GM18867 (cell line): ENCODE measurements at regions not wholly inside any gene's neighbourhood (a gene's known extent, or its start where the extent isn't known, plus 50 kb on each side); places are given as distances from the start of the nearest gene placed in this dataset.

Experiments
- ATAC-seq: cut with Tn5 transposase; IDR thresholded peaks from one replicate; pipeline ENCODE4 v1.9.1; 2021; ENCODE audit warnings: mild to moderate bottlenecking, moderate library complexity; ENCODE audit not compliant: unreplicated experiment

DNA sequence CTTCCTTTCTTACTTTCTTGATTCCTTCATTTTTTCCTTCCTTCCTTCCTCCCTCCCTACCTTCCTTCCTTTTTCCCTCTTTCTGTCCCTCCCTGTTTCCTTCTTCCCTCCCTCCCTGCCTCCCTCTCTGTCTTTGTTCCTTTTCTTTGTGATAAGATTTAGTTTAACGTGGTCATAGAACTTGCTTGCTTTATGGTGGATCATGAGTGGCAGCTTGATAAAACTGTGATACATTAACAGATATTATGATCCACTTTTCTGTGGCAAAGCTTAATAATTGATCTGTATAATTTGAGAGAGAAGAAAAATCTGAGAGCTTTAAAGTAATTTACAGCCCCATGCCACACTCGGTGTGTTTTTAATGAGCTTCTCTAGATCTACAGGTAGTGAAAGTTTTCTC, 280.5 kb downstream of the RNF144B start:
- no peak for ATAC-seq

DNA sequence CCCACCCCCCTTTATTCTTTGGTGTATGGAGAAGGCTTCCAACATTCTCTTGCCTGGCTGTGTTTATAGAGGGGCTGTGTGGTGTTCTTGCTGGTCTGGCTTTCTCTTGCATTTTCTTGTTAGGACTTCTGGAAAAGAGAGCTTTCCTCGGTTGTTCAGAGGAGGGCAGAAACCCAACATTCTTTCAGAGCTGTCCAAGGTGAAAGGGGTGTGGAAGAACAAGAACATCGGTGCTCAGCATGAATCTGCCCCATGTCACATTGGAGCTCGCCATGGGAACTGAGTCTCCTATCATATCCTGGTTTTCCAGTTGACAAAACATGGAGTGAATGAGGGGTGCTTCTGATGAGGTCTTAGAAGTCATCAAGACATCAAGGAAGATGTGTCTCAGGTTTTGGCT, 281.8 kb downstream of the RNF144B start:
- ATAC-seq: no peak

DNA sequence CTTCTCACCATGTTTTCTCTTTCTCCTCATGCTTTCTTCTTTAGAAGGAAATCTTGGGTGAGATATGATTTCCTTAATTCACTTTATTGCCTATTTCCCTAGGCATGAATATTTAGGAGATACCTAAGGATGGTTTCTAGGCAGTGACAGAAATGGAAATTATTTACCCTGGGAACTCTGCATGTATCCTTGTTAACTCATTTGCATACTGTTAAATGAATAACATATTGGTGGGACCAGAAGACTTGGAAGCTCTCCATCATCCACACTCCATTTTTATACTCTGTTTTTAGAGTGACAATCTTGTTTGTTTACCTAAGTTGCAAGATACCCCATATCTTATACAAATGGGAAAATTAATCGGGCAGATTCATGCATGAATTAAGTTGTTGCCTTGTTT, 285.7 kb downstream of the RNF144B start:
- no peak for ATAC-seq

DNA sequence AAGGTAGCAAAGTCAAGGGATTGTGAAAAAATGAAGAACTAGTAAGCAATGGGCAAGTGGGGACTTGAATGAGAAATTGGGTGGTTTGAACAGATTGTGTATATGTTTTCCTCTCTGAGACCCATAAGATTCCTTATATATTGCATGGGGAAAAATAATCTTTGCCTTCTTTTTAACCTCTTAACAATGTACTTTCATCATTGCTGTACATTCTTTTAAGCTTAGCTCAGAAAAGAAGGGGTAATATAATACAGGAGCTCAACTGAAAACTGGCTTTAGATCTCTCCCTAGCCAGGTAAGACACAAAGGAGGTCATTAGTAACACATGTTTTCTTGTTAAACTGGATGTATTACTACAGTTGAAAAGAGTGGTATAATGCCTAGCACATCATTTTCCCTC, 287.2 kb downstream of the RNF144B start:
- ATAC-seq: no peak

DNA sequence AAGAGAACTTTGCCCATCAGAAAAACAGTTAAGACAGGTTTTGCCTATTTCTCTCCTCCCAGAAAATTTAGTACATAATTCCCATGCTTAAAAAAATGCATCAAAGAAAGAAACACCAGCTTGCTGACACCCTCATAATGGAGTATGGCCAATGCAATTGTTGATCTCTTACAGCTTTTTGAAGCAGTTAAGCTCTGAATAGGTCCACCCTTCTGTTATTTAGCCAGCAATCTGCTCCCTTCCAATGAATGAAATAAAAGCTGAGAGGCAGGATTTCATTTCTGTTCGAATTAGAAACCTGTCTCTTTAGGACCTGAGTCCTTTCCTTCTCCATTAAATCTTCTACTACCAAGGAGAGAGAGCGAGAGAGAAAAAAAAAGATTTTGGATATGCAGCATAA, 288.7 kb downstream of the RNF144B start:
- ATAC-seq: no peak

DNA sequence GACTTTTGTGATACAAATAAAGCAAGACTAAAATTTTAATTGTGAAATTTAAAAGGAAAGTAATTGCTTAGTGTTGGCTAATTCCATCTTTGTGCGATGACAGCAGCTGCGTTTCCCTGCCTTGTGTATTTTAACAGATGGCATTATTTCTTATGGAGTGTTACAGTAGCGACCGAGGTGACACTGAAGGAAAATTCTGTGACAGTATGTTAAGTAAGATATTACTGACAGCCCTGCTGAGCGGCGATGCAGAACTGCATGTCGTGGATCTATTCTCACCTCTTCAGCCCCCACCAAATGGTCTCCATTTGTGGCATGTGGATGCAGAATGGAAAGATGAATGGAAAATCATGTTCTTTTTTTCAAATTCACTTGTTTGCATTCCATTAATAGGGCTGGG, 289.4 kb downstream of the RNF144B start:
- no peak for ATAC-seq

DNA sequence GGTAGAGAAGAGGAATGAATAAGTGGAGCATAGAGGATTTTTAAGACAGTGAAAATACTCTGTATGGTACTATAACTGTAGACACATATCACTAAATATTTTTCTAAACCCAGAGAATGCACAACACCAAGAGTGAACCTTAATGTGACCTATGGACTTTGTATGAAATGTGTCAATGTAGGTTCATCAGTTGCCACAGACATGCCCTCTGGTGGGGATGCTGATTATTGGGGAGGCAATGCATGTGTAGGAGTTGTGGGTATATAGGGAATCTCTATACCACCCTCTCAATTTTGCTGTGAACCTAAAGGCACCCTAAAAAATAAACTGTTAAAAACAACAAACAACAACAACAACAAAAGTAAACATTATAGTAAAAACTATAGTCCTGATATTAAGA, 293.7 kb downstream of the RNF144B start:
- ATAC-seq: no peak

DNA sequence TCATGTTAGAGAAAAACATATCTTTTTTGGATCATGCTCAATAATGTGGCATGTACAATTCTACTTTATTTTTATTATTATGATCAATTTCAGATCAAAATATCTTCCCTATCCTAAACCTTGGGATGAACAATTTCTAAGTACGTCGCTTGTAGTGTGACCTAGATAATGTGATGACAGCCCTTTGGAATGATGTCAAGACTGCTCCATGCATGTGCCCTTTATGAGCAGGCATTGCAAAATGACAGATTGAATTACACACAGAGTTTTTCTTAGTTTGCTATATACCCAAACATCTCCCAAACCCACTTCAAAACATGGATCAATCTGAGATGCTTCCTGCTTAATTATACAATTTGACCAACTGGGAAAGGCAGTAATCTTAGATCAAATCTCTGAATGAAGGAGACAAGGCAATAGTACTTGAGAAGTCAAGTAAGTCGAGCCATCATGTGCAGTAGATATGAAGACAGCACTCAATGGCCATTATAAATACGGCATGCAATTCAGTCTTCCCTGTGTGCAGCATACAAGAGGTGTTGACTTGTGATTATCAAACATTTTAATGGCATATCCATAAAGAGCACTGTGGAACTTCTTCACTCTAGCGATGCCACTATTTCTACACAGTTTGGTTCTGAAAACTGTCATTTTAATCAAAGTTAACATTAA, 294.8 kb downstream of the RNF144B start:
- ATAC-seq: no peak

DNA sequence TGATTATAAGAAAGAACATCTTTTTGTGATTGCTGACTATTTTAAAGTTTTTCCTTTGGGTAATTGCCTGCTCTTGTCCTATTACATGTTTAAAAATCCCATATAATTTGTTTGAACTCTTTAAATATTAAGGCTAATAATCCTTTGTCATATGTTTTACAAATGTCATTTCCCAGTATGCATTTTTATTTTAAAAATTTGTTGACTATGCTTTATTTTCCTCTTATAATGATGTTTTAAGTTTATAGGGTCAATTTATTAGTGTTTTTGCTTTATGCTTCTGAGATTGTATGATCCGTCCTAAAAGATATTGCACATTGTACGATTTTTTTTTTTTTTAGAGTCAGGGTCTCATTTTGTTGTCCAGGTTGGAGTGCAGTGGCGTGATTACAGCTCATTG, 297.2 kb downstream of the RNF144B start:
- ATAC-seq: no peak

DNA sequence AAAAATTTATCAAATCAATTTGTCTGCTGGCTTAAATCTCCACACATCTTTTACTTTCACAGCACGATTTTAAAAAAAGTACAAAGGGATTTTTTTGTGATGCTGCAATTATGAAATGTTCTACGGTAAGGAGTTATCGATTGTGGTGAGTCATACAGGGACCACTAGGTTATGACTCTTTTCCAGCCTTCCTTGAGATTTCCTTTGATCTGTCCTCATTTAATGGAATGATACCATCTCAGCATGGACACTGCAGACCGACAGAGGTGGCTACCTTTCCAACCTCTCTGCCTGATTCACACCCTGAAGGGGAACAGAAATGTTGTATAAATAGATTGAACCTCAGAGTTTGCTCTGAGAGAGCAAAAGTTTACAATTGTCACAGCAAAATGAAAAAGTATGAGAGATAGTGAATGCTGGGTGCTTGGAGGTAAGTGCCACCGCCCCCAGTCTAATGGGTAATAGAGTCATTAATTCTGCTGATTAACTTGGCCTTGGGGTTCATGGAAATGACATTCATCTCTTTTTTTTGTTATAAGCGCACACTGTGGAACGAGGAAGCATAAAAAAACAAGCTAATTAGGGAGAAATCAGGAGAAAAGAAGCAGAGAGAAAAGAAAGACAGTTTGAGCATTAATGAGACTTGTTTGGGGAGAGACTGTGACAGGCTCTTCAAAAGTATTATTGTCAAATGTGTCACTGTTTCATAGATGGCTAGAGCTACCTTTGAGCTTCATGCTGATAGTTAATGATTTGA, 306.0 kb downstream of the RNF144B start:
- ATAC-seq: no peak

DNA sequence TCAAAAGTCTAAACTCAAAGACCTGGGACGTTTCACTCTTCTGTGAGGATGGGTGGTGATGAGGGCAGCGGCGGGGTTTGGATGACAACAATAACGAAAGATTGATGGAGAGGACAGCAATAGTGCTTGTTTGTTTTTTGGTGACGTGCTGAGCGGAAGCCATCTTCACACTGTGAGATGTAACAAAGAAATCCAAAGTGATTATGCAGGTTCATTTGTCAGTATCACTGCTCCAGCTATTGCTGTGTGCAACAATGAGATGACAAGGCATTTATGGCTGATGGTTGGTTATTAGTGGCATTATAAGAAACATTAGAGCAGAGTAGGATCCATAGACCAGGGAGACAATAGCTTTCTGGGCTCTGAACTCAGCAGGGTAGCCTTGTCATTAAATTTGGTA, 306.7 kb downstream of the RNF144B start:
- ATAC-seq: no peak

DNA sequence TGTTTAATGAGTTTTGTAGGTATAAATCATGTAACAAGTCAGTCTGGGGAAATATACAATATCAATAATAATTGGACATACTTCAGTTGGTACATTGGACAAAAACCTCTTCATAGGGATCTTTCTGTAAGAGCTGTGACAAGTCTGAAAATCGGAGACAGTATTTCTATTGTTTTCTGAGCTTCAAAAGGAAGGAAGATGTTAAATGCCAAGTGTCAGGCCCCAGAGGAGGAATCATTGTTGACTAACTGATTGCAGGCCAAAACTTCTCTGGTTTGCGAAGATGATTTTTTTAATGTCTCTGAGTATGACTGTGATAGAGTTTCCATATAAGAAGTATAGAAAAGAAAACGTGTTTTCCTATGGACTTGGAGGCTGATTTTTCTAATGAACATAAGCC, 316.4 kb downstream of the RNF144B start:
- ATAC-seq: no peak

DNA sequence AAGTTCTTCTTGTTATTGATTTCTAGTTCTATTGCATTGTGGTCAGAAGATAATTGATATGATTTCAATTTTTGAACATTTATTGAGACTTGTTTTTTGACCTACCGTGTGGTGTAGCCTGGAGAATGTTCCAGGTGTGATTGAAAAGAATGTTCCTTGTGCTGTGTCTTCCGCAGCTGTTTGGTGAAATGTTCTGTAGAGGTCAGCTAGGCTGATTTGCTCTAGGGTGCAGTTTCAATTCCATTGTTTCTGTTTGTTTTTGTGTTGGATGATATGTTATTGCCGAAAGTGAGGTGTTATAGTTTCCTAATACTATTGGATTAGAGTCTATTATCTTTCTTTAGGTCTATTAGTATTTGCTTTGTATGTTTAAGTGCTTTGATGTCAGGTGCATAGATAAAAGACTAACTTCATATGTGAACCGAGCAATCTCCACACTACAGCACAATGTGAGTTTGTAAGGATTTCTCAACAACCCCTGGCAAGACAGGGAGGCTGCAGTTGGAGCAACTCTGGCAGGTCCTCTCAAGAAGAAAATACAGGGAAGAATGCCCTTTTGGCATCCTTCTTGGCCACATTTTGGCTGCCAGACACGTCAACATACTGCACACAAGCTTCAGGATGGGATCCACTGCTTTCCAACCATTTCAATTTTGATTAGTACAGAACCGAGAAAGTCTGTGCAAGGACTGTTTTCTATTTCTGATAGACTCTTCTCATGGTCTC, 320.7 kb downstream of the RNF144B start:
- ATAC-seq: no peak

DNA sequence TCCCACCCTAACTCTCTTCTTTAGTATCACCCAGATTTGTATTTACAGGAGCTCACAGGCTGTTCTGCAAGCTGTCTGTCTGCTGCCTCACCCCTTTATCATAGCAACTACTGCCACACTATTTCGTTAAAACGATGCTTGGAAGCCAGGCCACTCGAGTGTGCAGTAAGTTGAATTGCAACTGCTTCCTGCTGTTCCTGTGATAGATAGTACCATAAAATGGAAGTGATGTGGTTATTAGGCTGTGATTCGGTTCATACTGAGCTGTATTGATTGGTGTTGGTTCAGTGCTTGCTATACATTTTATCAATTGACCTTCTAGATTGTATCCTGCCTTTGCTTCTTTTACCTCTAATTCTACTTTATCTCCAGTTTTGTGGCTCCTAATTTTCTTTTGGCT, 325.4 kb downstream of the RNF144B start:
- ATAC-seq: no peak

DNA sequence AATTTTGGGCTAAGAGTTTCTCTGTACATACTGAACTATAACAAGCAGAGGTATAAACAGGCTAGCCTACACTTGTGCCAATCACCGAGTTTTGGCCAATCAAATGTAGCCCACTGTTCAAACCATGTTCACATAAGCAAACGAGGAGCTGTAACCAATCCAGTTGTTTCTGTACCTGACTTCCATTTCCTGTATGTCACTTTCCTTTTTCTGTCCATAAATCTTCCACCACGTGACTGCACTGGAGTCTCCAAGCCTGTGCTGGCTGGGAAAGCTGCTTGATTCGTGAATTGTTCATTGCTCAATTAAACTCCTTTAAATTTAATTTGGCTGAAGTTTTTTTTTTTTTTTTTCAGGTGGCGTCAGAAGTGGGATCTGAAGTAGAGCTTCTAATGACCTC, 332.9 kb downstream of the RNF144B start:
- ATAC-seq: no peak

DNA sequence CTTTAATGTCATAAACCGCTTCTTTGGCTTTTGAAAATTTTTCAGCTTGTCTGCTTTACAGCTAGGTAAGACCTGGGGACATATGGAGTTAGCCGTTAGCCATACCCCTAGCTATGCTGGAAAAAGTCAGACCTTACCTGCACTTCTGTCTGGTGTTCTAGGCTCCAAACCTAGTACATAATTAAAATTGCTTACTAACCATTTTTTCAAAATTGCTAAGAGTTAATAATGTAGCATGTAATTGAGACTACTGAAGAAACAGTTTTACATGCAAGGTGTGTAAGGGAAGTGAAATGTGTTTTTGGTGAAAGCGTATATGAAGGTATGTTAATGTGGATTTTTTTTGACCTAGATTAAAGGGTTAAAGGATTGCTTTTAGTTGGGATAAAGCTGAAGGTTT, 336.9 kb downstream of the RNF144B start:
- ATAC-seq: no peak

DNA sequence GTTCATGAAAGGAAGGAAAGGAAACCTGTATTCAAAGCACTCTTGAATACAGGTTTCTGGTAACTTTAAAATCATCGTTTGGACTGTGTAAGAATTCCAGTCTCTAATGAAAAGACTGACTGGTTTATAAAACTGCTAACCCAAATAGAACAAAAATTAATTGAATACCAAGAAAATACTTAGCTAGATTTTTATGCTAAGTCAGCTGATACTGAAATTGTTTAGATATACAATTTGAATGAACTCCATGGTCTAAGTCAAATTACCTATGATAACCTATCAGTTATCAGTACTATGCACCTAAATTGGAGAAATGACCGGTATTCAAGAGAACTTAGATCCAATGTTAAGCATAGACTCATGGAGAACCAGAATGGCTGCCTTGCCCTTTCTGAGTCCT, 338.3 kb downstream of the RNF144B start:
- no peak for ATAC-seq

DNA sequence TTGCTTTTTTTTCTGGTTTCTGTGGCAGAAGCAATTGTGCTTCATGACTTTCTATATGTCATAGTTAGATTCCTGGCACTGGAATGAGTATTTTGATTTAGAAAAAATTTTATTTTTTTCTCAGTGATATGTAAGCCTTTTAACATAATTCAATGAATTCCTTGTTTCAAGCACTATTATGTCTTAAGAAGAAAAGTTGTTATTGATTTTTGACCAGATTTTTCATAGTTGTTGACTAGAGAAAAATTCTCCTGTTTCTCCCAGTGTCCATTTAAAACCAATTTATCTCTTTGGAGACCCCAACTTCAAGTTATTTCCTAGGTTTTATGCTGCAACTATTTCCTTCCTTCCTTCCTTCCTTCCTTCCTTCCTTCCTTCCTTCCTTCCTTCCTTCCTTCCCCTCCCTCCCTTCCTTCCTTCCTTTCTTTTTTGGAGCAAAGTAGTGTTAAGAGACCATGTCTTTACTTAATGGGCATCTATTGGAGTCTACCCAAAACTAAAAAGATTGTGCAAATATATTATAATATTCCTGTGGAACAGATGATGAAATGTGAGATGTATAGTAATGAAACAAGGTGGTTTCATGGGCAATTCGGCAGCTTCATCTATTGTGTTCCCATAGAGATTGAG, 346.9 kb downstream of the RNF144B start:
- no peak for ATAC-seq

DNA sequence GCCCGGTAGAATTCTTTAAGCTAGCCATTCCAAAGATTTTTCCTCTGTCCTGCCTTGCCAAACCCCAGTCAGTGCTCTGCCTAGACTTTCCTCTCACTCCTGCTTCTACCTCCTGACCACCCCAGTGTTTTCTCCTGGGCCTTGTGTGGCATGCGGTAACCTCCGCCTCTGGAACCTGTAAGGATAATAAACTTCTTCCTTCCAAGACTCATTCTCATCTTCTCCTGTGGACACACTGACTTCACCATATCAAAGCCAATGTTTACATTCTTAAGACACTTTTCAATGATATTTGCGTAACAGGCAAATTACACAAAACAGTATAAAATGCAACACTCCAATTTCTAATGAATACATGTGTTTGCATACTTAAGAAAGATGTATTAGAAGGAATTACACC, 354.6 kb downstream of the RNF144B start:
- ATAC-seq: no peak

DNA sequence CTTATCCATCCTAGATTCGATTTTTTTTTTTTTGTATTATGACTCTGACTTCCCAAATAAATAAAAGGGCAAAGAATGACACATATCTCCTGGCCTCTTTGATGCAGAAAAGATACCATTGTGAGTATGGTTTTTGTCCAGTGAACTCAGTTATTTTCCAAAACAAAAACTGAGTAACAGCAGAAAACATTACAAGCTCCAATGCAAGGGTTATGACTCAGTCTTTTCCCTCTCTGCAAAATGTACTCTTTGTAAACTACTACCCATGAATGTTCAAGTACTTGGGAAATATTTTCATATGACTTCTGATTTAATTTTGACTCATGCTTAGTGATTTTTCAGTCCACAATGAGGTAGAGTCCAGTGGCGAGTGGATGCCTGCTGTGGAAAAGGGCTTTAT, 355.3 kb downstream of the RNF144B start:
- ATAC-seq: no peak

DNA sequence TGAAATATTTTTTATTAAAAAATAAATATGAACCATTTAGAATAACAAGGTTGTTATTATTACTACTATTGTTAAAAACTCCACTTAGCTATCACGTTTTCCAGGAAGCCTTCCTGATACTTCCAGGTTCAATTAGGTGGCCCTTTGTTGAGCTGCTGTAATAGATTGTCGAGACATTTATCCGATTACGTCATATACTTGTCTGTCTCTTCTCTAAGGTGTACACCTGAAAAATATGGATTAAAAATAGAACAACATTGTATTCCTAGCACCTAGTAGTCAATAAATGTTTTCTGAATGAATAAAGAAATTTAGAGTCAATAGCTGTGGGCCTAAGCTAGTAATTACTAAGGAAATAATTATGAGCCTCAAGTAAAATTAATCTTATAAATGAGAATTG, 359.6 kb downstream of the RNF144B start:
- ATAC-seq: no peak

DNA sequence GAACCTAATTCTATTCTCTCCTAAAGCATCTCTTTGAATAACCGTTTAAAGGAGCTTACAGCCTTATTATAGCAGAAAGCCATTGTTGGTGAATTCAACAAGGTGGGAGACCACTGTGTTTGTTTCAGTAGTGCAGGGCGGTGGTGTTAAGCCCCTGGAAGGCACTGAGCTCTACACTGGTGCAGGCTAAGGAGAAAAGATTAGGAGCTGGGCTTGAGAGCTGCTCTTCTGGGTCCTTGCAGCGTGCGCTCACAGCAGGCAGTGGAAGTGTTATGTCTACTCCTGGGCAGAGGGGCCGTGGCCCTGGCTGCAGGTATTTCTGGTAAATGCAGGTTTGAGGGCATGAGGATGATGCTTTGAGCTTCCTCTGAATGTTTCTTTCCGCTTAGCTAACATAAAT, 361.2 kb downstream of the RNF144B start:
- no peak for ATAC-seq
